Brain pericyte (primary cell): ENCODE measurements at regions not wholly inside any gene's neighbourhood (a gene's known extent, or its start where the extent isn't known, plus 50 kb on each side); places are given as distances from the start of the nearest gene placed in this dataset.
"Not testable (repeated sequence)": the region's sequence is repeated elsewhere in the genome, so short reads cannot be mapped to it uniquely, and the experiment has no call there.

Experiments used
- DNase-seq: peaks from one replicate; pipeline ENCODE4 v3.0.0-alpha.2; 2012; ENCODE audit warnings: low read depth, low spot score

DNA sequence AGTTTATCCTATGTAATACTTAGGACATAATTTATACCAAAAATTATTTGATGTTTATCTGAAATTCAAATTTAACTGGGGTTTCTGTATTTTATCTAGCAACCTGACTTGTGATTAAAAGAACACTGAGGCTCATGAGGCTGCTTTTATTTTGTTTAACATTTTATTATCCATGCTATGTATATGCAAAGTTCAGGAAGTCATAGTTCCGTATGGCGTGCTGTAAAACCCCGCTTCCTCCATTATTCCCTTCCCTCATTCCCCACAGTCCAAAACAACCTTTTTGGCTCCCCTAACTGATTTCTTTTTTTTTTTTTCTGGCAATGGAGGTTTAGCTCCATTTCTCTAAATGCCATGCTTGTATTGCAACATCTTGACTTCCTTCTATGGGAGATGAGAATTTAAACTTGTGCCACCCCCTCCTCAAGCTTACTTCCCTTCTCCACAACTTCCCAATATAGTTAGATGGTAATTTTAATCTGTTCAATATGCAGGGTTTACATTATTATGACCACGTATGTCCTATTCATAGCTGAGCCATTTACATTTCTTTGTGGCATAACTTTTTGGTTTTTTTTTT is 138.0 kb upstream of the DNAH14 start:
- DNase-seq, result no peak

DNA sequence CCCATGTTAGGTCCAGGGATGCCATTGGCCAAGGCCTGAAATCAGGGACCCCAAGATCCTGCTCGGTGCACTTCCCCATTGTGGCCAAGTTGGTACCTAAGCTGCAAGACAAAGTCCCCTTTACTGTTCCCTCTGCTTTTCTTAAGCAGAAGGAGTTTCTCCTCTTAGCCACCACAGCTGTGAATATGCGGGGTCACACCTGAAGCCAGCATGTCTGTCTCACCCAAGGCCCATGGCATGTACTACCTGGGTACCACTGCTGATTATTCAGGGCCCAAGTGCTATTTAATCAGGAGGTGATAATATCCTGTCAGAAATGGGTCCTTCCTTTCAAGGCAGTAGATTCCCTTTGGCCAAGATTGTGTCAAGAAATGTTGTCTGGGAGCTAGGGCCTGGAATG is 133.9 kb upstream of the DNAH14 start:
- DNase-seq, result no peak

DNA sequence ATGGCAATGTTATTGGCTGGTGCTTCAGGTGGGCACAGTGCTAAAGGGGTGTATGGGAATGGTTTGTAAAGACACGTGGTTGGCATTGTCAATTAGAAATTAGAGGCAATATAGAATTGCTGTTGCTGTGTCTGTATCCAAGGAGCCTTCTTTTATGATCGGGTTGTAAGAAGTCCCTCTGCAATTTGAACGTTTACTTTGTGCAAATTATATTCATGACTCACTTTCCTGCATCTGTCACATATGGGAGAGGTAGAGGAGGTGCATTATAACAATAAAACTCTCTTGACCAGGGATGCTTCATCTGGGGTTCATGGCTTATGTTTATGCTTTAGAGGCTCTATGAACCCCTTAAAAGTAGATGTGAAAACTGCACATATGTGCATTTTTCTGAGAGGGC is 130.4 kb upstream of the DNAH14 start:
- DNase-seq, result no peak

DNA sequence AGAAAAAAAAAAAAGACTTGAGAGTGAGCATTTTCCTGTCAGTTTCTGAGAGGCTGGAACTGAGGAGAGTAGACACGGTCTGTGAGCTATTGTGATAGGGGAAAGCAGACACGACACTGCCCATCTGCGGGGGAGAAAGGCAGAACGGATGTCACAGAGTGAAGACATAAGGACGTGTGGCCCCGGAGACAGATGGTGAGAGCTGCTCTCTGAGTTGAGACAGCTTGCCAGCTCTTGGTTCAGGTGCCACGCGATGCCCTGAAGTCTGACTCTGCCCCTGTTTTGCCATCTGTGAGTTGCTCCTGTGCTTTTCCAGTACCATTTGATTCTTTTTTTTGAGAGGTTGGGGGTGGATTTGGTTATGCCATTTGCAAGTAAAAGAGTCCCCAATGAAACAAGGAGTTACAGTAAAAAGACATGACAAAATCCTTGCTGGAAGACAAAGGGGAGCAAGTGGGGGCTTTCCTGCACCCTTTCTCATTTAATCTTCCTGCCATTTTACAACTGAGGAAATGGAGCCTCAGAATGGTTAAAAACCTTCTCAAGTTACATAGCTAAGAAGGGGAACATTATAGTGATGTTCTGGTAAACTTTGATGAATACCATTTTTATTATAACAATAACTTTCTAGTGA is 128.9 kb upstream of the DNAH14 start:
- no peak for DNase-seq

DNA sequence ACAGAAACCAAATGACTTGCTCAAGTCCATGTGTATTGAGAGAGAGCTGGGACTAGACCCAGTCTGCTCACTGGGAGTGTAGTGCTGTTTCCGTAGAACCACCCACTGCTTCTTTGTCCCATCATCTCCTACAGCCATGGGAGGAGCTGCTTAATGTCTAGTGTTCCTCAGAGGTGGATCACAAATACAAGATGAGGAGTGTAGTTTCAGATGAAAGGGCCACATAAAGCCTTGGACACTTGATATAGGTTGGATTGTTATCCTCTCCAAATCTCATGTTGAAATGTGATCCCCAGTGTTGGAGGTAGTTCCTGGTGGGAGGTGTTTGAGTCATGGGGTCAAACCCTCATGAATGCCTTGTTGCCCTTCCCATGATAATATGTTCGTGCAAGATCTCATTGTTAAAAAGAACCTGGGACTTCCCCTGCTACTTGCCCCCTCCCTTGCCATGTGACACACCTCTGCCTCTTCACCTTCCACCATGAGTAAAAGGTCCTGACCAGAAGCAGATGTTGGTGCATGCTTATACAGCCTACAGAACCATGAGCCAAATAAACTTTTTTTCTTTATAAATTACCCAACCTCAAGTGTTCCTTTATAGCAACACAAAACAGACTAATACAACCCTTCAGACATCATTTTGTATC is 127.5 kb upstream of the DNAH14 start:
- no peak for DNase-seq

DNA sequence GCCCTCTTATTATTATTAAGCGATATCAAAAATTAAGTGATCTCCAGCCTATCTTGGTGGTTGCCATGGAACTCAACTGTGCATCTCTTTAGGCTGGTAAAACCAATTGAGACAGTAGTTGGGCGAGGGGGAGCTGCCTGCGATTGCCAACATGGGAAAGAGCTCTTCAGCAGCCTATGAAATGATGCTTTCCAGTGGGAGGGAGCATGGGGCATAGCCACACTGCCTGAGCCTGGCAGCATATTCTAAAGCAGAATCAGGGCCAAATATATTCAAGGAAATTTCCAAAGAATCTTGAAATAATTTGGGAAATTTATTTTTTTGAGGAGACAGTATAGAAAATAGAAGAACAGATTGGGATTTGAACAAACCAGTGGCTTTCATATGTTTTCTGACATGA is 126.9 kb upstream of the DNAH14 start:
- DNase-seq, result no peak

DNA sequence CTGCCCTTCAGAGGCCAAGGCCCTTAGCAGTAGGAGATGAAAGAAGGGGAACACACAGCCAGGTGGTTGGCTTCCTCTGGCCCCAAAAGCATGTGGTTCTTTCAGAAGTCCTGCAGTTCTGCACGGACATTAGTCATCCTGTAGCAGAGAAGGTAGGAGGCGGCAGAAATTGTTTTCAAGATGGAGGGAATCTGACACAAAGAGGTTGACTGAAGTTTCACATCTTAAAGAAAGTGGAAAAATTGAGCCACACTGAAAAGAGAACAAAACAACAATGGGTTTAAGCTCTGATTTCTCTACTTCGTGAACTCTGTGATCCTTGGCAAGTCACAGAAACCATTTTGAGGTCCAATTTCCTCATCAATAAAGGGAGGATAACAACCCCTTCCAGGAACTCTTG is 125.3 kb upstream of the DNAH14 start:
- no peak for DNase-seq

DNA sequence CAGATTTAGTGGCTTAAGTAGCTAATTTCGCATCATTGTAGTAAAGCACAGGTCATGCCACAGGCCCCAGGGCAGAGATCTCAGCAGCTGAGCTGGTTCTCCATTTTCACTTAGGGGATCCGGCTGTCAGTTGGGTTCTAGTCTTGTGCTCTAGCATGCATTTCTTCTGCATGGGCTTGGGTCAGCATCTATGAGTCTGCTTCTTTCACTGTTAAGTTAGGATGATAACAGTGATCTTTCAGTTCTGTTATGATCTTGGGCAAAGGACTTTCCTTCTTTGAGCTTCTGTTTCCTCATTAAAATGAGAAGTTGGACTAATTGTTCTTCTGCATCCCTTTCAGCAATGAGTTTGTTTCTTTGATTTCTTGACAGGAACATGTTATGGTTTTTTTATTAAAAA is 123.6 kb upstream of the DNAH14 start:
- no peak for DNase-seq

DNA sequence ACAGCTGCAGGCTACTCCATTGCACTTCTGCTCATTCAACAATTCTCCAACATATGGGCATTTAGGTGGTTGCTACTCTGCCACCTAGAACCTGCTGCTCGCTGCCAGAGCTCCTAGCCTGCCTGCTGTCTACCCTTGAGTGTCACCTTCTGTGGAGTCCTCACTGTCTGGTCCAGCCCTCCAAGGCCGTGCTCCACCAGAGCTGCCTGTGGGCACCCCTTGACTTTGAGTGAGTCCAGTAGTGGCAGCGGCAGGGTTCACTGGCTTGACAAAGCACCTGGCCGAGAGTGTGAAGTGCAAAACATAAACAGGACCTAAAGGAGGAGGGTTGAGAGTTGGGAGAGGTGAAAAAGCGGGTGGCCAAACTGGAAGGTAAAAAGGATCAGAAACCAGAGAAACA is 120.3 kb upstream of the DNAH14 start:
- no peak for DNase-seq

DNA sequence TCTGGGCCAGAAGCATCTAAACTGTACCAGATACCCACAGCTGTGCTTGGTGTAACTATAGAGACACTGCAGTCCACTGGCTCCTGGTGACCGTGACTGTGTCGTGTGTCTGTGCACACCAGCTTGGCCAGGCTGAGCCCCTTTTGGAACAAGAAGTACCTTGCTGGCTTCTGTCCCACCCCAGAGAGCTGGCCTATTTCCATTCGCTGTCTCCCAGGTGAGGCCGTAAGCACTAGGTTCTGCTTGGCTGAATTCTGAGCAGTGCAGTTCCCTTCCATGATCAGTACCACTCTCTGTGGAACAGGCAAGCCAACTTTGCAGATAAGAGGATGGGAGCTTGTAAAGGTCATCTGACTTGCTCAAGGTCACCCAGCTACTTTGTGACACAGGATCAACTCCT is 119.9 kb upstream of the DNAH14 start:
- DNase-seq, result no peak

DNA sequence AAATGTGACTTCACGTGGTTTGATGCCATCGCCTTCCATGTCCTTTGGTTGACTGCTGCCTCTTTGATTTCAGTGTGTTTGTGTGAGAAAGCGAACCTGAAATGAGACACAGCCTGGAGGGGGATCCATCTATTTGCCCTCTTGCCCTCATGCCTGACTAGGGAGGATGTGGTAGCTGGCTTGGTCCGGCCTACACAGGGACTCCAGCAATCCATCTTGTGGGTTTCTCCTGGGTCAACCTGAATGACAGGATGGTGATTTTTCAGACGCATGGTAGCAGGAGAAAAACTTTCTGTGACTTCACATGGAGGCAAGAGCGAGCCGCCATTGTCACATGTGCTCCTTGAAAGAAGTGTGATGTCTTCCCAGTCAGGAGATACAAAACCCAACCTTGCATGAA is 117.9 kb upstream of the DNAH14 start:
- DNase-seq, result no peak

DNA sequence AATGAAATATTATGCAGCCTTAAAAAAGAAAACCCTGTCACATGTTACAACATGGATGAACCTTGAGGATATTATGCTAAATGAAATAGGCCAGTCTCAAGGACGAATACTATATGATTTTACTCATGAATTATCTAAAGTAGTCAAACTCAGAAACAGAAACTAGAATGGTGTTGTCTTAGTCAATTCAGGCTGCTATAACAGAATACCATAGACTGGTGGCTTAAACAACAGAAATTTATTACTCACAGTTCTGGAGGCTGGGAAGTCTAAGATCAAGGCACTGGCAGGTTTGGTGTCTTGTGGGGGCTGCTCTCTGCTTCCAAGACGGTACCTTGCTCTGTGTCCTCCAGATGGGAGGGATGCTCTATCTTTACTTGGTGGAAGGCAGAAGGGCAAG is 113.8 kb upstream of the DNAH14 start:
- DNase-seq, result no peak

DNA sequence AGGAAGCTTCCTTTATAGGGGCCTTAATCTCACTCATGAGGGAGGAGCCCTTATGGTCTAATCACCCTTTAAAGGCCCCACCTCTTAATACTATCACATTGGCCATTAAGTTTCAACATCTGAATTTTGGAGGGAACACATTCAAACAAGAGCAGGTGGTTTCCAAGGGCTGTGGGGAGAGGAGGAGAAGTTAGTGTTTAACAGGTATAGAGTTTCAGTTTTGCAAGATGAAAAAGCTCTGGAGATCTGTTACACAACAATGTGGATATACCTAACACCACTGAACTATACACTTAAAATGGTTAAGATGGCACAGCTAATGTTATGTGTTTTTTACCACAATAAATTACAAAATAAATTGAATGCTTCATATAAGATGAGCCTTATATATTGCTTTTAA is 113.4 kb upstream of the DNAH14 start:
- no peak for DNase-seq

DNA sequence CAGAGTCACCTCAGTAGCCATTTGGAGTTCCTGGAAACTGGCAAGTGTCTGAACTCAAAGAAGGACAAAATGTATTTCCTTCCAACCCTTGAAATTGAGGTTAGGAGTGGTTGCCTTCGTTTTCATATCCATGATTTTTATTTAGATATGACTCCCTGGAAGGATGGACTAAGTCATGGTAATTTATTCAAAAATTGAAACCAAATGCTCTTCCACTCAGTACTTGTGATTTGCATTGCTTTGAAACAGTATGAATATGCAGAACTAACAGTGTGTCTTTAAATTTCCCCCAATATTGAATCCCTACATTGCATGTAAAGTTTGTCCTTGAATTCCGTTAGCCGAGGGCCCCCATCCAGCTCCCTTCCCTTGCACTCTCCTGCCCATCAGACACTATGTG is 112.1 kb upstream of the DNAH14 start:
- DNase-seq, result no peak

DNA sequence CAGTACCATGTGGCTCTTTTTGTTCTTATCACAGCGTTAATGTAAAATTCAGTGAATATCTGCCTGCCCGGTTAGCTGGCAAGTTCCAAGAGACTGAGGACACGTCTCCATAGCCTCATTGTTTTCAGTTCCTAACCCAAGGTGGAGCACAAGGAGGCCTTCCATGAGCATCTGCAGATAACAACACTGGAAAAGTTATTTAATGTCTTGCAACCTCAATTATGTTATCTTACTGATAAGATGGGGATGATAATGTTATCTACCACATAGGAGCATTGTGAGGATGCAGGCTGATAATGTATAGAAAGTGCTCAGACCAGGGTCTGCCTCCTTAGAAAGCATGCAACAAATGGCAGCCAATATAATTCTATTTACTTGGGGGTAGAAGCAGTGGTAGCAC is 109.6 kb upstream of the DNAH14 start:
- DNase-seq, result no peak

DNA sequence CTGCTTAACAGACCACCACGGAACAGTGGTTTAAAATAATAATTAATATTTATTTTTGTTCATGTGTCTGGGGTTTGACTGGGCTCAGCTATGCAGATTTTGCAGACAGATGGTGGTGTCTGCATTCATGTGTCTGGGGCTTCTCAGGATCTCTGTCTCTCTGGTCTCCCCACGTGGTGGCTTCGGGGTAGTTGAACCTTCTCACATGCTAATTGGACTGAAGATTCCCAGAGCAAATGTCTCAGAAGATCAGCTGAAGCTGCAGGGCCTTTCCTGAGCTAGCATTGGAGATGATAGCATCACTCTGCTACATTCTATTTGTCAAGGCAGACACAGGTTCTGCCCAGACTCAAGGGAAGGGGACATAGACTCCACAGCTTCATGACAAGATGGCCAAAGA is 109.1 kb upstream of the DNAH14 start:
- no peak for DNase-seq

DNA sequence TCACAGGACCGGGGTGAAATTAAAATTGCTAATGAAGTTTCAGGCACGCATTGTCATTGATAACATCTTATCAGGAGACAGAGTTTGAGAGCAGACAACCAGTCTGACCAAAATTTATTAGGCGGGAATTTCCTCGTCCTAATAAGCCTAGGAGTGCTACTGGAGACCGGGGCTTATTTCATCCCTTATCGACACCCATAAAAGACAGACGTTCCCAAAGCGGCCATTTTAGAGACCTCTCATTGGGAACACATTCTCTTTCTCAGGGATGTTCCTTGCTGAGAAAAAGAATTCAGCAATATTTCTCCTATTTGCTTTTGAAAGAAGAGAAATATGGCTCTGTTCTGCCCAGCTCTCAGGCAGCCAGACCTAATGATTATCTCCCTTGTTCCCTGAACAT is 107.7 kb upstream of the DNAH14 start:
- not testable (repeated sequence) for DNase-seq

DNA sequence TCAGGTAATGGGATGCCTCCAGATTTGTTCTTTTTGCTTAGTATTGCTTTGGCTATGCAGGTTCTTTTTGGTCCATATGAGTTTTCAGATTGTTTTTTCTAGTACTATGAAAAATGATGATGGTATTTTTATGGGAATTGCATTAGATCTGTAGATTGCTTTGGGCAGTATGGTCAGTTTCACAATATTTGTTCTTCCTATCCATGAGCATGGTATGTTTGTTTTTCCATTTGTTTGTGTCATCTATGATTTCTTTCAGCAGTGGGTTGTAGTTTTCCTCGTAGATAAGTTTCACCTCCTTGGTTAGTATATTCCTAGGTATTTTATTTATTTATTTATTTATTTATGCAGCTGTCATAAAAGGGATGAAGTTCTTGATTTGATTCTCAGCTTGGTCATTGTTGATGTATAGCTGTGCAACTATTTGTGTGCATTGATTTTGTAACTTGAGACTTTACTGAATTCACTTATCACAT is 103.9 kb upstream of the DNAH14 start:
- no peak for DNase-seq

DNA sequence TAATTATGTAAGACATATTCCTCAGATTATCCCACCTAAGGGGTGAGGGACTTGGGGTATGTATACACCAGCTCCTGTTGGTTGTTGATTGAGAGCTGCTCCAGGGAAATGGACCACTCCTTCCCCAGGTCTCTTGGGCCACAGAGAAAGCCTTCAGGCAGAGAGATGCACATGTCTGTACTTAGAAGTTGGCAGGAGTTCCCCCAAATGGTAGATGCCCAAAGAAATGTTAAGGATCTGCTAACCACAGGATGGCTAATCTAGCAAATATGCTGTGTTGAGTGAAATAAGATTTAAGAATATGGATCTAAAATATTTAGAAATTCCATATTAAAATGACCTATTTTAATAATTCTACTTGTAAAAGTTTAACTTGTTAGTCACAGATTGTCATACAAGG is 100.8 kb upstream of the DNAH14 start:
- no peak for DNase-seq

DNA sequence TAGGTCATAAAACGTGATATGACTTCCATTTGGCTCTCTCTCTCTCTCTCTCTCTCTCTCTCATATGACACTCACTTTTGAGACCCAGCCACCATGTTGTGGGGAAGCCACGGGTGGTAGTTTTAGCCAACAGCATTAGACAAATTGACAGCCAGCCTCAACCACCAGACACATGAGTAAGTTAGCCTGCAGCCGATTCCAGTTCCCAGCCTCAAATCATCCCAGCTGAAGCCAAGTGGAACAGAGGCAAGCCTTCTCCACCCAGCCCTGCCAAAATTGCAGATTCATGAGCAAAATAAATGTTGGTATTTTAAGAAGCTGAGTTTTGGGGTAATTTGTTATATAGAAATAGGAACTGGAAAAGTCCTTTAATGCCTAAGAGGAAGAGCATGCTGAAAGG is 98.0 kb upstream of the DNAH14 start:
- no peak for DNase-seq

DNA sequence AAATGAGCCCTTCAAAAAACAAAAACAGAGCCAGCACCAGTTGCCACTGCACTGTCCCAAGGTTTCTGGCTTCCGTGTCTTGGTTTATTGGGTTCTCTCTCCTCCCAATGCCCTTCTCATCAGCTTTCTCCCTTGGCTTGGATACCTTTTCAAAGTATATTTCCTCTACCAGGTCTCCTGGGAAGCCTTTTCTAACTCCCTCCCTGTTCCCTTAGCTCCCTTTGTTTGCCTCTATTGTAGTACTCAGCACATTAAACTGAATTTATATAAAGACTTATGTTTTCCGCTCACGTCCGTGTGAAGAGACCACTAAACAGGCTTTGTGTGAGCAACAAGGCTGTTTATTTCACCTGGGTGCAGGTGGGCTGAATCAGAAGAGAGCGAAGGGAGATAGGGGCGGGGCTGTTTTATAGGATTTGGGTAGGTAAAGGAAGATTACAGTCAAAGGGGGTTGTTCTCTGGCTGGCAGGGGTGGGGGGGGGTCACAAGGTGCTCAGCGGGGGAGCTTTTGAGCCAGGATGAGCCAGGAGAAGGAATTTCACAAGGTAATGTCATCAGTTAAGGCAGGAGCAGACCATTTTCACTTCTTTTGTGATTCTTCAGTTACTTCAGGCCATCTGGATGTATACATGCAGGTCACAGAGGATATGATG is 89.7 kb upstream of the DNAH14 start:
- DNase-seq, result not testable (repeated sequence)

DNA sequence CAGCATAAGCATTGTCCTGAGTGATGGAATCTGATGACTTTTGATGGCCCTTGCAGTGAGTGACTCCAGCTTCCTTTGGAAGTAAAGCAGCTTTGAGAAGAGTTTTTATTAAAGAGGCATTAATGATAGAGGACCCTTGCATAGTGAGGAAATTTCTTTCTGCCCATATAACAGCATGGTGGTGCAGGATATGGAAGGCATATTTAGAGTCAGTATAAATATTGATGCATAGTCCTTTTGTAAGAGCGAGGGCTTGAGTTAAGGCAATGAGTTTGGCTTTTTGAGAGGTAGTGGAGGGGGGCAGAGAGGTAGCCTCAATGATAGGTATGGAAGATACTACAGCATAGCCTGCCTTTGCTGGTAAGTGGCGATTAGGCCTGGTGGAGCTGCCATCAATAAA is 87.7 kb upstream of the DNAH14 start:
- DNase-seq, result not testable (repeated sequence)
